GM19372 (cell line): ENCODE measurements at regions not wholly inside any gene's neighbourhood (a gene's known extent, or its start where the extent isn't known, plus 50 kb on each side); places are given as distances from the start of the nearest gene placed in this dataset.
A peak's percentile ranks its signal among the peaks of the same experiment; 100 is the strongest.

Experiments
- ATAC-seq: cut with Tn5 transposase; IDR thresholded peaks from one replicate; pipeline ENCODE4 v1.9.1; 2021; ENCODE audit warnings: mild to moderate bottlenecking, low read depth, moderate library complexity; ENCODE audit not compliant: unreplicated experiment

DNA sequence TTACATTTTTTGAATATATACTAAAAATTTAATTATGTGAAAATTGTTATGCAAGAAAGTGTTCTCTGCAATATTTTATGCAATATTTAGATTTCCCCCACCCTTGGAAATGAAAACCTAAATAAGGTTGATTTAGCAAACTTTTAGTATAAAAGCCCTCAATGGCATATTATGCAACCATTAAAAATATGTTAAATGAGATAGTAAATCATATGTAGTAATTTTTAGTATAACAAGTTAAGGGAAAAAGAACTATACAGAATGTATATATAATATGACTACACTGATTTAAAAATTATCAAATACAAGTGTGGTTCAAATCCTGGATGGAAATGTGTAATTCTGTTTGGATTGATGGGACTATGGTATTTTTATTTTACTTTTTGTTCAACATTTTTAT, 116.9 kb upstream of the MEF2C start:
- ATAC-seq = no peak

DNA sequence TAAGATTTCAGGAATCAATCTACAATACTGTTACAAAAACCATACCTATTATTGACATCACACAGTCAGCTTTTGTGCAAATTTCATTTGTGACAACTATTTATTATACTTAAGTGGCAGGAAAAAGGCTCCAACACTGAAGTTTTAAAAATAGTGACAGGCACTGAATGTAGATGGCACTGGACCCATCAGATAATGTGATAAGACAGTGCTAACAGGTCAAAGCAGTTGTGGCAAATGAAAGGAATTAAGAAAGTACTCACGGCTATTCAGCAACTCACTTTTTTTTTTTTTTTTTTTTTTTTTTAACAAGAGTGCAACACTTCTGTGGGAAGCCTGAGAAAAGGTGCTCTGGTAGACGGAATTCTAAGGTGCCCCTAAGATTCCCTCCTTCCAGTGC, 115.0 kb upstream of the MEF2C start:
- ATAC-seq = no peak

DNA sequence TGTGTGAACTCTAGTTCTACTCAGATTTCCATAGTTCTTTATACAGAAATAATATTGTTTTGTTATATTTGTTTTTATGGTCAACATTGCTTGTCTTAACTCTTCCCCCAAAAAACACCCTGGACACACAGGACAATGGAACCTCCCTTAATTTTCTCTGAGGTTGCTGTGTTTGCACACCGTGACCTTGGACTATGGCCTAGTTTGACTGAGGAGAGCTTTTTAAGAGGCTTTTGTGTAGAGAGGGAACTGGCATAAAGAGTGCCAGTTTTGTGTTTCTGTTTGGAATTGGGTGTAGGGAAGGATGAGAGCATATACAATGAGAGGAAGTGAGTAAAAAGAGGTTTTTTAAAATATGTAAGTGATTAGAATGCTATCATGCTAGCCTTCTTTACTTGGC, 101.1 kb upstream of the MEF2C start:
- ATAC-seq = no peak

DNA sequence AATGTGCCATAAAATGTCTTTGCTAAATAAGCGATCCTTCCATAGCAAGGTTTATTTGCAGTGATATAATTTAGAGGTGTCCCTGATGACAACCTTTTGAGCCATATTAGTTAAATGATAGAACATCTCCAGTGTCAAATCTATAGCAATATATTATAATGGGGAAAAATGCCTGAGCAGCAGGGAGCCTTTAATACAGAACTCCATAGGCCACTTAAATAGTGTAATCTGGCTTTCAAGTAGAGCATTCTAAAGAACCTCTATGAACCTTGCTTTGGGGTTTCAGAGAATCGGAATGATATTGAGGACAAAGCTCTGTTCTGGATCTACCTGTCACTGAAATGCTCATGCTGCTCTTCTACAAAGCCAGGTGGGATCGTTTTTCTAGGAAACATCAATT, 96.7 kb upstream of the MEF2C start:
- ATAC-seq = peak; percentile 8

DNA sequence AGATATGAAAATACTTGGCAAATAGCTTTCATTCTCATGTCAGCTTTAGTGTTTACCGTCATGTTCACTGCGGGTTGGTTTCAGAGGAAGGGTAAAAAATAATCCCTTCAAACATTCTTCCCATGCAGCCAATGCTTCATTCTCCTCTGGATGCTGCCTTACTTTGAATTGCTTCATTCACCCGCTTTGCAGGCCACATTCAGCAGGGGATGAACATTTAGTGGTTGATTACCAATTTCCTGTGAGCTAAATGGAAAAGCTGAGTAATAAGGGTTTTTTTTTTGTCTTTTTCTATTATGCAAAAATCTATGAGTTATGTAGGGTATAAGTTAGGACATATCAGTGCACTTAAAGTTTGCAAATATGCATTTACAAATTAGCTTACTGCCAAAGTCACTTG, 96.3 kb upstream of the MEF2C start:
- peak; percentile 70 for ATAC-seq

DNA sequence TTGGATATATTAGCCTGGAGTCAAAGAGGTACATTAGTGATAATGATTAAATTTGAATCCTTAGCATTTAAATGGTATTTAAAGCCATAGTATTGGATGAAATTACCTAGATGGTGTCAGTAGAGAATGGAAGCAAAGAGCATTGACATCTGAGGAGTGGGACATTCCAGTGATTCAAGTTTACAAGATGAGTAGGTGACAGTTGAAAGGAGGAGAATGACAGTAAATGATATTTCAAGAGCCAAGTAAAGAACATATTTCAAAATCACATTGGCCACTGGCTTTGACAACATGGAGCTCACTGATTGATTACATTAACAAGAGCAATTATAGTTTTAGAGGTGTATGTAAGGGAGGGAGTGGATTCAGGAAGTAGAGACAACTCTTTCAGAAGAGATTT, 93.9 kb upstream of the MEF2C start:
- no peak for ATAC-seq

DNA sequence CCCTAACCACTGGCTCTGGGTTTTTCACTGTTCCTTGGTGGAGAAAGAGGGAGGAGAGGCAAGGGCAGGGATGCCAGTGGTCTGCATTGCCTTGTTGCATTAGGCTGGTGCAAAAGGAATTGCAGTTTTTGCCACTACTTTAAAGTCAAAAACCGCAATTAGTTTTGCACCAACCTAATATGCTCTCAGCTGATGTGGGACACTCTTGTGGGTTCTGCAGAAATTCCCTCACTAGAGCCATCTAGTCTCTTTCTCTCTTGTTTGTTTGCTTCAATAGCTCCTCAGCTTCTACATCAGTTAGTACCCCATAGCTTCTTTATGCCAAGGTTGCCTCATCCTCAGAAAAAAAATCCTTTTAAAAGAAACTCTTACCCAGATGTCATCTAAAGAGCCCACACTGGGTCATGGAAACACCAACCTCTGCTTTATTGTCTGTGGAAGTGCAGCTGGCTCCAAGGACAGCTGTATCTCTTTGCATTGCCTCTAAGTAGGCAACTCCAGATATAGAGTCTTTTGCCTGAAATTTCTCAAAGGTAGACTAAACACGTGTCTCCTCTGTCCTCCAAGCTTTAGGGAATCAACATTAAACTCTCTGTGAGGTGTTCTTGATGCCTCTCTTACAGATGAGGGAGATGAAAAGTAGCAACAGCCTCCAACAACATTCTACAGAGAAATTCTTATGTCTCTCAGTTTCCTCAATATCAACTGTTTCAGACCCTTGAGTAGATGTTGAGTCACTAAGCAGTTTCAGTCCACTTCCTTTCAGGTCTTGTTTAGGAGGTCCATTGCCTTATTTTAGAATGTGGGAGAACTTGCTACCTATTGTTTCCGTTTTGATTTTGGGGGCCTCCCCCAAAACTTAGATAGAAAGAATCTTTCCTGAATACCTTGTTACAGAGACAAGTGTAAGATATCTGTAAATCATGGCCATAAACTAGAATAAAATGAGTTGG, 84.9 kb upstream of the MEF2C start:
- peak; percentile 84 for ATAC-seq

DNA sequence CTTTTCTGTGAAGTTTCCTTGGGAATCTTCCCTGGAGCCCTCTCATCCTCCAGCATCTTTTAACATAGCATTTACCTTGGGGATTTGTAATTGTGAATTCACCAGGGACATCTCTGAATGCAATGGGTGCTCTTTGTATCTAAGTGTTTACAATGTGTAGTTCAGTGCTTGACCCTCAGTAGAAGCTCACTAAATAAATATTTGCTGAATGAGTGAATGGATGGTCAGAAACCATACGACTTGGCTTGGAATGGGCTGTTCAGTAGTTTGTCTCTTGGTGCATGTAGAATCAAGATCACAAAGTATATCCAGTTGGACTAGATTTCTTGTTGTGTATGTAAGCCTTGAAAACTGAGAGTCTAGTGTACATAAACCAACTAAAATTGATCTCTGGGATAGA, 81.8 kb upstream of the MEF2C start:
- no peak for ATAC-seq

DNA sequence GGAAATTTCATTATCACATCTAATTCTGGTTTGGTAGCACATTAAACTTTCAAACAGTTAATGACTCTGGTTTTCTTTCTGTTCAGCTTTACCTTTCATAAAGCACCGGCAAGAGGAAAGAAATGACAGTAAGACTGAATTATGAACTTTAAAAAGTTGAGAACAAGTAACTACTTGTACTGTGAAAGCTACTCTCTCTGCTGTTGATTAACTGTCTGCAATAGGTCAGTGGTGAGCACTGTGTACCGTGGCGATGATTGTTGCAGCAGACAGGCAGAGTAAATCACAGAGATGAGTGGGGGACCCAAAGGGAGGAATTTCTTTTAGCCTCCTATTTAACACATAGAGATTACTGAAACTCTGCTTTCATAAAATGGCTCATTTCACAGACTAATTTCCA, 74.0 kb upstream of the MEF2C start:
- ATAC-seq = no peak

DNA sequence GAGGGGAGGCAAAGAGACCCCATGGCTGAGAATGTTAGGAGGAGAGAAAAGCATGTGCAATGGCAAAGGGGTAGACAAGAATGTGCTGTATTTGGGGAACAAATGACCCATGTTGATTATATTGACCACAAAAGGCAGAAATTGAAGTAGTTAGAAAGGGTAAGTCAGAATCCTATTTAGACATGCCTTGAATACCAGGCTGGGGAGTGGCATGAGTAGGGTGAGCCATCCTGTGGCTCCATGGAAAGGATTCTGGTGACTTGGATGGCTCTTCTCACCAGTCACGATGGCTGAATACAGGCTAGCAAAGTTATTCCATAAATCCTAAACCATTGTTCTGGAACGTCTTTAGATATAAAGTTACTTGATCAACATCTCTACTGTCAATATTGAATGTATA, 73.4 kb upstream of the MEF2C start:
- no peak for ATAC-seq

DNA sequence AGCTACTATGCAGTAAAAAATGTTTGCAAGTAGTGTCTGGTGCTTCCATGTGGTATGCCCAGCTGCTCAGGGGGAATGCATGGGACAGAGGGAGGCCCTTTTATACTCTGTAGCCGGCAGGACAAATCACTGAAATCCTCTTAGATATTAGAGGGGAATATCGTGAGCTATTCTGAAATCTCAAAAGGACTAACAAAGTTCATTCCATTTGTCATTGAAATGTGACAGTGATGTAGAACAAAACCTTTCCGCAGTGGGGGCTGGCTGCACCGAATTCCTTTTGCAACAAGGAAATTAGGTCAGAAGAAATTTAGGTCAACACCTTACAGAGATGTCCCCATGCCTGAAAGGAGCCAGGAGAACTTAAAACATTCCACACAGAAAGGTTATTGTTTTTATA, 72.4 kb upstream of the MEF2C start:
- no peak for ATAC-seq

DNA sequence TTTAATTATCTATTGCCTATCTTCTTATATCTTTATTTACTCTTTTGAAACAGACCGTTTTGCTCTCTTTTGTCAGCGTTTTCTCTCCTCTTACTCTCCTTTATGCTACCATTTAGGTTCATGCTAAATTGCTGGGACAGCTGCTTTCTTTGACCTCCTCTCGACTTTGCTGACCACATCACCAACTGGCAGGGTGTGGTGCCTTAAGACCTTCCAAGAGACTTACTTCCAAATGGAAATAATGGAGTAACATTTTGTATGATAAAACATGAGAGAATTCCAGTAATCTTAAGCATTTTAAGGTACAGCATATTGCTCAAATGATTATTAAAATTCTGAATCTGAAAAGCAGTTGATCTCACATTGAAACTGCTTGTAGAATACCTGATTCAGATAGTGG, 71.5 kb upstream of the MEF2C start:
- ATAC-seq = no peak

DNA sequence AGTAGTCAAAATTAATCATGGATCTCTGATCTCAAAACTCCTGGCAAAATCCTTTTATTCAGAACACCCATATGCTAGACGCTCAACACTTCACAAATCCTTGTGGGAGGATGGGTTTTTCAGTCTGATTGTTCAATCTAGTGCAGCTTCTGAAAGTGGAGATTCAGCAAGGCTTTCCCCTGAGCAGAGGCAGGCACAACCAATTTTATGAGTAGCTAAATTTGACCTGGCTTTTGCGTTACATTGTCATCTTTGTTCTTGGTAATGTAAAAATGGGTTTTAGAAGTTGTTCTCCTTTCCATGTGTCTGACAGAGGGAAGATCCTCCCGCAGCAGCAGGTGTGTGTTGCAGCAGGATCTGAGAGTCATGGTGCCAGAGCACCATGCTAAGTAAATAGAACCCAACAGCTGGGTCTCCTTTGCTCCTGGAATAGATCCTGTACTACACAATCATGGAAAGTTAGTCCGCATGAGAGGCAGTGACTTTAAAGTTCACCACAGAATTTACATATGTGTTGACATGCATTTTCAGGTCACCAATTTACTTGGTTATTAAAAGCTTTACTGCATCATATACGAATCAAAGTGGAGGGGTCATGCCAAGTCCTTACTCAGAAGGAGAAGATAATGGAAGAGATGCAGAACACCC, 70.1 kb upstream of the MEF2C start:
- ATAC-seq = no peak

DNA sequence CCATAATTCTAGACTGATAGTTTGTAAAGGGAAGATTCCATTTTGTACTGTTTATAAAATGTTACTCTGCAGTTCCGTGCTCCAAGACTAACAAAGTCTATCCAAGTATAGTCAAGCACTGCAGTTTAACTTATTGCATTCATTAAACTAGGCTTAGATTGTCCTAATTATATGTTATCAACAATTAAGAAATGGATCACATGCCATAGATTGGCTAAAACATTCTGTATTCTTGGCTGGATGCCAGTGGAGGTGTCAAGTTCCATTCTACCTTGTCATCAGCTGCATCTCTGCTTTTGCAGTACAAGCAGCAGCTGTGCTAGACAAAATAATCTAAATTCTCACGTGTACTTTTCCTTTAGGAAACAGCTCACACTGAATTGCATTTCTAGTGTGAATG, 69.4 kb upstream of the MEF2C start:
- ATAC-seq = no peak

DNA sequence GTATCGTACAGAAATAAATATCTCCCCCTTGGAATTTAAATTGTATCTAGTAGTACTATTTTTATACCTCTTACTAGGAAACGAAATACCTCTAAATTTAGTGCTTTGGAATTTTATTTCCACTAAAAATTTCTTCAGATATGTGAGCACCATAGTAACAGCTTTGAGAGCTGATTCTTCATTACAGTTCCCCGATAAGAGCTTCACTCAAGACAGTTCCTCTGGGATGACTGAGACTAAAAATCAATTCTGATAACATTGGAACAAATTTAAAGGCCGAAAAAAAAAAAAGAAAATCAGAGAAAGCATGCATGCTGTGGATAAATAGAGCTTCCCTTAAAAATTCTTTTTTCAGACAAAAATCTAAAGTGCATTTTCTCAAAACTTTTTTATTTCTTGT, 68.5 kb upstream of the MEF2C start:
- ATAC-seq = no peak

DNA sequence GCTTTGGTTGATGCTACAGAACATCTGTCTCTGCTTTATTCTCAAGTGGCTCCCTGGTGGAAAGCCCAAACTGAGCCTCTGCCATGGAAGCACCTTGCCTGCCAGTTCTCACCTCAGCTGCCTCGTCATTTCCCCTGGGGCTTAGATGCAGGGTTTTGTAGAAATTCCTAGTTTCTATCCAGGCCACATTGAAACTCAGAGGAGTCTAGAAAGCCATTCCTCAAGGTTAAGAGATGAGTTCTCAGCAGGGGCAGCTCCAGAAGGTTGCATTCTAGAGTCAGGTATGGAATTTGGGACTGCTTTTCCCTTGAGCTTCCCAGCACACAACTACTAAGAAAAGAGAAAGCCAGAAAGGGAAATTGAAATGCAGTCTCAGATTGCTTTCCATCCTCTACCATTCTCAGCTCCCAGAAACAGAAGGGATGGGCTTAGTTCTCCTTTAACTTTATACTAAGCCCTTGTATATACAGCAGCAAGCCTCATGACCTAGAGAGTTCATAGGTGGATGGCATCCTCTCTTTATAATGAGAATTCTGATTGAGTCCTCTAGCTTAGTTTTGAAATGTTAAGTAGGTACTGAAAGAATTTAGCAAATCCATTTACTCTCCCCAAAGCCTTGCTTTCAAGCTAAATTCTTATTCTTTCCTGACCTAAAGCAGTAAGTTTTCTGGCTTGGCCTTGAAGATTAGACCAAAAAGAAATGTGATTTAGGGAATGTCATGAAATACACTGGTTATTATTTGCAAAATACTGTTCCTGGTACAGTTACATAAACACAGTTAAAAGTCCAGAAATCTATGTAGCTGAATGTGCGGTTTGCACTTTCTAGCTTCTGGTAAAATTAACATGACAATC, 66.0 kb upstream of the MEF2C start:
- ATAC-seq = no peak

DNA sequence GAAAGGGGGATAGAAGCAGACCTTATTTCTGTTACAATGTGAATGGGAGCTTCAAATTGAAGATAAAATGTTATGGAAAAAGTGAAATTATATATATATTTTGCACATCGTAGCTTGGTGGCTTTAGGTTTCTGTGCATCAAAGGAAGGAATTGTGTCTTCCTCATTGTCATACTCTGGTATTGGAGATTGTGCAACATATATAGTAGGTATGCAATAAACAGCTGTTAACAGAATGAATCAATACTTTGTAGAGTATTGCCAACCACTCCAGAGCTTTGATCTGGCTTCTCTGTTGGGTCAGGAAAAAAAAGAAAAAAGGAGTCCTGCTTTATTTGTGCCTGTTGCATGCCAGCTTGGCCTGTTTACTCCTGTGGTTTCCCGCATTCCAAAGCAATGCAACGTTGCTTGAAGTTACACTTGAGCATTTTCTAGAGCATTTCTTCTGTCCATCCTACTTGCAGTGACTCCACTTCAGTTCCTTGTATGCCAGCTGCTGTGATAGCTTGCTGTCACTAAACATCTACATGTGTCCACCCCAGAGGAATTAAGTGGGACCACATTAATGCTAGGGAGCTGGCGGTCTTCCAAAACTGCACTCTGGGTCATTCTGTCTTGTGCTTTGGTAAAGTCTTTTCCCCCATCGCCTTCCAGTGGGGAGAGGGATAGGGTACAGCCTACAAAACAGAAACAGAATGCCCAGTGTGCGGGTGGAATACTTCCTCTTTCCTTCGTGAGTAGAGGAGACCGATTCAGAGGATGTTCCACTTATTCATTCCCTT, 62.0 kb upstream of the MEF2C start:
- ATAC-seq = no peak

DNA sequence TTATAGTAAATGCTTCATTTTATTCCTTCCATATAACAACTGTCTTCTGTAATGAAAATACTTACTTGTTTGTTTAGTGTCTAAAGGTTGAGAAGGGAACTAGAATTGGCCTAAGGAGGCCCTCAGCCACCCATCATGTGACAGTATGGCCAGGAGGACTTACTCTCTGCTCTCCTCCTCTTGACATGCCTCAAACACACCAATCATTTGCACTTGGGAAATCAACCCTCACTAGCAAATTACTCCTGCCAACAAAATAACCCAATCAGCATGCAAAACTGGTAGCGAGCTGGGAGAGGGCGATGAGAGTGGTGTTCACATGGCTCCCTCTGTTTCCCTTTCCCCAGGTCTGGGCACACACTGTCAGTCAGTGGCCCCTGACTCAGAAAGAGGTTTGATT, 58.6 kb upstream of the MEF2C start:
- no peak for ATAC-seq

DNA sequence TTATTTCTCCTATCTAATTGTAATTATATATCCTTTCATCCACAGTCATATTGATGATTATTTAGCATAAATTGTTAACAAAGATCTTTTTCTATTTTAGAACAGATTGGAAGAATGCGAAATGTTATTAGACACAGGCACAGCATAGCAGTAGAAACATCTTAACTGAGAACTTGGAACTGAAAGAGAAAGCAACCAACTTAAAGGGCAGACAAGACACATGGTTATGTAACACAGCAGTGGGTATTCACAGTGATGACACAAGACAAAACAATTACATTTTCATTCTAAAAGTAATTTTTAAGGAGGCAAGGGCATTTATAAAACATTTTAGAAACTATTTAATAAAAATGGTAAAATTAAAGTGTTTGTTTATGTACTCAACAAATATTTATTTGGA, 57.7 kb upstream of the MEF2C start:
- peak; percentile 93 for ATAC-seq

DNA sequence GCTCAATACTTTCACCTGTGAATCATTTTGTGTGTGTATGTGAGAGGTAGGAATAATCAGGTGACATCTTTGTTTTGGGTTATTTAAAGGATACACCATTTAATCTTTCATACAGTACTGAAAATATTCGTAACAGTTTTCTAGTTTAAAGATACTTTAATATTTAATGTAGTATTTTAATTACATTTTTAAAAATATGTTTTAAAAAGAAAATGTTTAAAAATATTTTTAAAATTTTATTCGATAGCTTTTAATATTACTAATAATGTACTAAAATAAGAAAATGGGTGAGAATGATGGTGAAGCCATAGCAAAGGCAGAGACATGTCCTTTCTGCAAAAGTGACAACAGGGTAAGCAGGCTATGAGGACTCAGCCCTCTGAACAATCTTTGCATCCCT, 56.3 kb upstream of the MEF2C start:
- no peak for ATAC-seq
